ENCODE measurements at regions not wholly inside any gene's neighbourhood (a gene's known extent, or its start where the extent isn't known, plus 50 kb on each side); places are given as distances from the start of the nearest gene placed in this dataset.
"Not testable (repeated sequence)": the region's sequence is repeated elsewhere in the genome, so short reads cannot be mapped to it uniquely, and the experiment has no call there.

DNA sequence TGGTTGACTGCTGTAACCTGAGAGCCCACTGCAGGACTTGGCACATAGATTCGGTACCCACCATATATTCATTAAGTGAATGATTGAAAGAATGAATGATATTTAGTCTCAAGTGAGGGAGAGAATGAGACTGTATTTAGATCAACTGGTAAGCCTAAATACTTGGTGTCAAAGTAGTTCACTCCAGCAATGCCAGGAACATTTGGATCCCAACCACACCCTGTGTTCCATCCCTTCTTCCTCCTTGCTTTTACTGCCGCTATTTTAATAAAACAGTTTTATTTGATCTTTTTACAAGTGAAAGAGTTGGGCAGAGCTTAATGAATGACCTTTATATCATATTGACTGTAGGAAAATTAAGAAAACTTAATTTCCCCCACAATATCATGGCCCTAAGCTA, 473.6 kb upstream of the CBLB start:
- intact Hi-C loops (cut with DNase I), result no loop called here
- DNase-seq, result no peak

DNA sequence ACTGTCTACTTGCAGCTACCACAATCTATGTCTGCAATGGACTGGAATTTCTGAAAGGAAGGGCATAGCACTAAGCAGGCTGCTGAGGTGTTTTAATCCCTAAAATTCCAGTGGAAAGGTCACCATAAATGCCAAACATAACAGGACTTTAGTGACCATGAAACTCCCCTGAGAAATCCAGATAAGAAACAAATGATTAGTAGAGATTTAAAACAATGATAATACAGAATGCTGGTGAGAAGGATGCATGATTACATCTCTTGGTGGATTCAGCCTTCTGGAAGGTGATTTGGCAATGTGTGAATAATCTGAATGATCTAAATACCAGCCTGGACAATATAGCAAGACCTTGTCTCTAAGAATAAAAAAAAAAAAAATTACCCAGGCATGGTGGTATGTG, 475.0 kb upstream of the CBLB start:
- intact Hi-C loops (cut with DNase I), result no loop called here
- no peak for DNase-seq

DNA sequence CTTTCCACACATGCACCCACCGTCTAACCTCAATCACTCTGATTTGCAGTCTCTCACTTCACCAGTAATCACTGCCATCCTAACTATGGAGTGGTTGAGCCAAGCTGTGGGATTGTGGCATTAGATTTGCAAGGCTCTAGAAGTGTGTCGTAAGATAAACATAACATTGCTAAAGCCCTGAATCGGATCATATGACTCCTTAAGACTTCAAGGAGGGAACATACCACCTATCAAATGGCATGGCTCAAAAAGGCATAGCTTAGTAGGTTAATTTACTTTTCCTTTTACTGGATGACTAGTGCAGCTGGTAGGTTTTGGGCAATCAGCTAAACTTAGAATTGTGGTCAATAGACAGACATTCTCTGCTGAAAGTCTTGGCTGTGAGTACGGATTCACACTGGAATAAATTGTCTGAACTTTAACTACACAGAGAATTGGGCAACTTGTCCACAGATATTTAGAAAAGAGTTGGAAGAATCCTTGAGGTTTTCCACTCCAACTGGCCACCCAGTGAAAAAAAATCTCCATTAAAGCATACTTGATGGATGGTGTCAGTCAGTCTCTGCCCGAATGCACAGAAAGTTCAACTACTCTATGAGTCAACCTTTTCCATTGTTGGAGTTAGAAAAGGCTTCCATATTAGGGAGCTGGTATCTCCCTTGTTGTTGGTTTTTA, 476.7 kb upstream of the CBLB start:
- DNase-seq, result no peak
- intact Hi-C loops (cut with DNase I), result no loop called here

DNA sequence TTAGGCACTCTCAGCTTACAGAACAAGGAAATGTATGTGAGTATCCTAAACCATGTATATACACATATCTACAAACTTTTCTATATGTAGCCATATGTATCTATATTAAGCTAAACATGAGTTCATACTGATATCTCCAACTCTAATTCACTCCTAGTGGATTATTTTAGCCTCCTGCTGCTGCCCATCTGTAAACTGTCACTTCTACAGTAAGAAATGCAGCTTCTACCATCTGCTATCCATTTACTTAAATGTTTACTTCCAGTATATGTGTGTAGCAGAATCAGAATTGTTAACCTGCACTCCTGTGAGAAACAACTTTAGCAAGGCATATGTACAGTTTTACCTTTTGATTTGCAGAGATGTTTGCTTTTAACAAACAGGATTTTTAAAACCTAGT, 478.5 kb upstream of the CBLB start:
- intact Hi-C loops (cut with DNase I), result no loop called here
- no peak for DNase-seq

DNA sequence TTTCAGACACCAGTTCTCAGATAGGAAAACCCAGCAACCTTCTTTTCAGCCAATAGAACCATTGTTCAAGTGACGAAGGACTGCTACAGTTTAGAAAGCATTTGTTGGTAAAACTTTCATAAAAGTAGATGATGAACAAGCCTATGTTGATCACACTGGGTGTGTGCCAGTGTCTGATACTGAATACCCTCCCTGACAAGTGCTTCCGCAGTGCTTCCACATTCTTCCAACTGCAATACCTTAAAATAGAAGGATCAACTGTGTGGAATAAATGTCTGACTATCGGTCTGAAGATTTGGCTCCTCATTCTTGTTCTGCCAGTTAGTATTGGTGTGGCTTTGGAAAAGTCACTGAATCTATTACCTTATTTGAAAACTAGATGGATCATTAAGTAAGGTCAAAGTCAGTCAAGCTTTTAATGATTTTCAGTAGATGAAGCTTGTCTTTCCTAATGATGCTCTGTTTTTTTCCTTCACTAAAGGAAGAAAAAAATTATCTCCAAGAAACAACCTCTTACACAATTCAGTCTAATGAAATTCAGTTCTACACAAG, 479.4 kb upstream of the CBLB start:
- intact Hi-C loops (cut with DNase I), result no loop called here
- DNase-seq, result no peak

DNA sequence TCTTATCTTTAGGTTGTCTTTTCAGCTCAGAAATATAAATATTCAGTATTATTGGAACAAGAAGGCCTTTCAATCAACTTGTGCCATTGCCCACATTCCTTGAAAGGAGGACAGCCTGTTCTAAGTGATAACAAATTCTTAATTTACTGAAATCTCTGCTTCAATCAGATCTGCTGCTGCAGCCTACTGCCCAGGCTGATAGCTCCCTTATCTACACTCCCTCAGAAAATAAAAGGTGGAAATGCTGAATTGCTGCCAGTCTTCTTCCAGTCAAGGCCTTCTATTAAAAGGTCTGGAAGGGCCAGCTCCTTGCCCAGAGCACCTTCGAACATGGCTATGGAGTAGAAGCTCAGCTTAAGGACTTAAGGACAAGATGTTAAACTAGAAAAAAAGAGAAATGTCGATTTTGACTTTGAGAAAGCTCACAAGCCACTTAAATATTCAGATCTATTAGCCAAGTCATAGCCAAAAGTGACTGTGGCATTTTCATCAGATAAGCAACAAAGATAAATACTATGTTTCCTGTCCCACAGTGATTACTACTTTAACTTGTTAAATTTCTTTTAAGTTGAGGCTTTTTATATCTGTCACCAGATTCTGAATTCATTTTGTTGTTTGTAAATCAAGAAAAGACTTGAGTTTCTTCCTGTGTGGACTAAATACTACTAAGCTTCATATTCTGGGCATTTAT, 480.5 kb upstream of the CBLB start:
- DNase-seq, result no peak
- intact Hi-C loops (cut with DNase I), result no loop called here

DNA sequence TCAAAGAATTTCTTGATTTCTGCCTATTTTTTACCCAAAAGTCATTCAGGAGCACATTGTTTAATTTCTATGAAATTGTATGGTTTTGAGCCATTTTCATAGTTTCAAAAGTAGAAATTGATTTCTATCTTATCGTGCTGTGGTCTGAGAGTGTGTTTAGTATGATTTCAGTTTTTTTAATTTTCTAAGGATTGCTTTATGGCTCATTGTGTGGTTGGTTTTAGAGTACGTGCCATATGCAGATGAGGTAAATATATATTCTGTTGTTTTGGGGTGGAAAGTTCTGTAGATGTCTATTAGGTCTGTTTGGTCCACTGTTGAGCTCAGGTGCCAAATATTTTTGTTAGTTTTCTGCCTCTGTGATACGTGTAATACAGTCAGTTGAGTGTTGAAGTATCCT, 487.1 kb upstream of the CBLB start:
- DNase-seq, result no peak
- intact Hi-C loops (cut with DNase I), result no loop called here

DNA sequence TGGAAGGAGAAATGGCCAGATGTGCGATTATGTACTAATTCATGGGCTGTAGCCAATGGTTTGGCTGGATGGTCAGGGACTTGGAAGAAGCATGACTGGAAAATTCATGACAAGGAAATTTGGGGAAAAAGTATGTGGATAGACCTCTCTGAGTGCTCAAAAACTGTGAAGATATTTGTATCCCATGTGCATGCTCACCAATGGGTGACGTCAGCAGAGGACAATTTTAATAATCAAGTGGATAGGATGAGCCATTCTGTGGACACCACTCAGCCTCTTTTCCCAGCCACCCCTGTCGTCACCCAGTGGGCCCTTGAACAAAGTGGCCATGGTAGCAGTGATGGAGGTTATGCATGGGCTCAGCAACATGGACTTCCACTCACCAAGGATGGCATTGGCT, 490.9 kb upstream of the CBLB start:
- intact Hi-C loops (cut with DNase I), result no loop called here
- no peak for DNase-seq

DNA sequence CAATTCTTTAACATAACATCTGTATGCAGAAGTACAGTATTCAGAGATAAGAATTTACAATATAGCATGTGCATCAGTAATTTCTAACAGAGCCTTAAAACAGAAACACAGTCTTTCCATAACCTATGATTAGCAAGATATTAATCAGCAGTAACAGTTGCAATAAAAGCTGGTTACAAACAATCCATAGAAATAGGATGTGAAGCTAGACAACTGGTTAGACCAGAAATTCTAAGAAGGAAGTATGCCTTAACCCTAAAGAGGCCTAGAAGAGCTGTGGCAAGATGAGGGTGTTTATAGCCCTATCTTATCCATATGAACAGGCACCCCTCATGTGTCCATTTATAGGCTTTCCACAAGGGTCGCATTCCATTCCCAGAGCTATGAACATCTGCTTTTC, 492.1 kb upstream of the CBLB start:
- intact Hi-C loops (cut with DNase I); DNase-seq: not testable (repeated sequence)

DNA sequence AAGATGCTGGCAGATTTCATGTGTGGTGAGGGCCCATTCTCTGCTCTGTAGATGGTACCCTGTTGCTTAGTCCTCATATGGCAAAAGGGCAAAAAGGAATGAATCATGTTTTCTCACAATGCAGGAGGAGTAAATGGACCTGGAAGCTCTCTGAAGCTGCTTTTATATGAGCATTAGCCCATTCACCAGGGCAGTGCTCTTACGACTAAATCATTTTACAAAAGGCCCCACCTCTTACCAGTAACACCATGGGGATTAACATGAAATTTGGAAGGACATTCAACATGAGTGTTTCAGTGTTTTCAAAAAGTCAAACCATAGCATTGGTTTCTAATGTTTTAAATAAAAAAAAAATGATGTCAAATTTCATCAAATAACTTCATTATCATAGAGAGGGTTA, 495.7 kb upstream of the CBLB start:
- intact Hi-C loops (cut with DNase I), result no loop called here
- no peak for DNase-seq

DNA sequence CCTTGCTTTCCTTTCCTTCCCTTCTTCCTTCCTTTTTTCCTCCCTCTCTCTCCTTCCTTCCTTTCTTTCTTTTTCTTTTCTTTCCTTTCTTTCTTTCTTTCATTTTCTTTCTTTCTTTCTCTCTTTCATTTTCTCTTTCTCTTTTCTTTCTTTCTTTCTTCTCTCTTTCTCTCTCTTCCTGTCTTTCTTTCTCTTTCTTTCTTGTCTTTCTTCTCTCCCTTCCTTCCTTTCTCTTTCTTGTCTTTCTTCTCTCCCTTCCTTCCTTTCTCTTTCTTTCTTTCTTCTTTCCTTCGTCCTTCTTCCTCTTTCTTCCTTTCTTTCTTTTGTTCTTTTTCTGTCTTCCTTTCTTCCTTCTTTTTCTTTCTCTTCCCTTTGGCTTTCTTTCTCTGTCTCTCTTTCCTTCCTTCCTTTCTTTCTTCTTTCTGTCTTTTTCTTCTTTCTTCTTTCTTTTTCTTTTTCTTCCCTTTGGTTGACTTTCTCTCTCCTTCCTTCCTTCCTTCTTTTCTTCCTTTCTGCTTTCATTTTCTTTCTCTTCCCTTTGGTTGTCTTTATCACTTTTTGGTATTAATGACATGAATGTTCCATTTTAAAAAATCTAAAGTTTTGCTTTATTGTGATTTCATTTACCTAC, 496.4 kb upstream of the CBLB start:
- DNase-seq, result no peak
- intact Hi-C loops (cut with DNase I), result no loop called here

DNA sequence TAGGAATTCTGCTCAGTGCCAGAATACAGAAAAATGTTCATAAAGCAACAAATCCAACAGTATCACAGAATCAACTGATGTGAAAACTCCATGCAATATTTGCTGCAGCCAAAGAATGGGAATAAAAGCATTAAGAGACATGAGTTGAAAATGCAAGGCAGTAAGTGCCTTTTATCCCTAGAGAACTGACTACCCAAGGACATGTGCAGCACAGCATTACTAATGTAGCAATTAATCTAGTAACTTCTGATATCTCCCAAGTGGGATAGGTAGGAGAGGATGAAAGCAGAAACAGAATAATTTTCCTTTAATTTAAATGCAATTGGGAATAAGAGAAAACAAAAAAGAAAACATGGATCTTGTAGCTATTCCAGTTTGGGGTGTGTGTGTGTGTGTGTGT, 497.5 kb upstream of the CBLB start:
- intact Hi-C loops (cut with DNase I), result no loop called here
- DNase-seq, result no peak

DNA sequence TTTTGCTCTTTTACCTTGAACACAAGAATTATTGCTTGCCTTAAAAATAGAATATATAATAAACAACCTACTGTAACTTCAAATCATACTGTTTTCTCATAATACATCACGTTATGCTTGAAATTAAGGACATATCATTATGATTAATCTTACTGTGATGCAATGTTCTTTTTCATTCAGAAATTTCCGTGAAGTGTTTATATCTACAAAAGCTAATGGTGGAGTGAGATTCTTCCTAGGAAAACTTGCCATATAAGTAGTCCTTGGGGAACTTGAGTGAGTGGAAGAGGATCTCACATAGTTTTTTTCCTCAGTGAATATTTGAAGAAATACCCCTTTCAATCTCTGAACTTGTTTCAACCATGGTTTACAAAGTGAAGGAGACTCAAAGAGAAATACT, 498.7 kb upstream of the CBLB start:
- DNase-seq, result no peak
- intact Hi-C loops (cut with DNase I), result no loop called here

DNA sequence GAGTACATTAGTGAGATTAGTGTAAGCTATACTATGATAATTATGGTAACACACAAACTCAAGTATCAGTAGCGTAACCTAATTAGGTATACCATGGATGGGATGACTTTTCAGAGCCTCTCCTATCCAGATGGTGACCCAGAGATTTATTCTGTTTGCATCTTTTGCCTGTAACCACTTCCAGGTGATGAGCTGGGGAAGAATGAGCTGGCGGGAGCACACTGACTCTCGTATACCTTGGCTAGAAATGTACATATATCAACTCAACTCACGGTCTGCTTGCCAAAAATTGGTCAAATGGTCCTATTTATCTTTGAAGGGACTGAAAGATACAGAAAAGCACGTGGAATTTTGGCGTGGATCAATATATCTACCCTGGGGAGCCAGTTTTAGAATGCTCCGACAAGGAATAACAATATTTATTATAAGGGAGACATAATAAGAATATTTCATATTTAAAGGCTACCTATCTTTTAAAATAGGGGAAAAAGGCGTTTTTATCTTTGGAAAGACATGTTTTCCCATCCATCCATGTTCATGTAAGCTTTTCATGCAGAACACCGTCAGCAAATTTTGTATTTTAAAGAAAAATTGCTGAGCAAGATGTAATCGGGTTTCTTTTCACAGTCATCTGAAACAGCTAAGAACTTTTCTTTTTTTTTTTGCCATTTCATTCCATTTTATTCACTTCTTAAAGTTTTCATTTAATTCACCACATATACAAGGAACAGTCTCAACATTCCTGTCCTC, 502.6 kb upstream of the CBLB start:
- intact Hi-C loops (cut with DNase I), result no loop called here
- no peak for DNase-seq

DNA sequence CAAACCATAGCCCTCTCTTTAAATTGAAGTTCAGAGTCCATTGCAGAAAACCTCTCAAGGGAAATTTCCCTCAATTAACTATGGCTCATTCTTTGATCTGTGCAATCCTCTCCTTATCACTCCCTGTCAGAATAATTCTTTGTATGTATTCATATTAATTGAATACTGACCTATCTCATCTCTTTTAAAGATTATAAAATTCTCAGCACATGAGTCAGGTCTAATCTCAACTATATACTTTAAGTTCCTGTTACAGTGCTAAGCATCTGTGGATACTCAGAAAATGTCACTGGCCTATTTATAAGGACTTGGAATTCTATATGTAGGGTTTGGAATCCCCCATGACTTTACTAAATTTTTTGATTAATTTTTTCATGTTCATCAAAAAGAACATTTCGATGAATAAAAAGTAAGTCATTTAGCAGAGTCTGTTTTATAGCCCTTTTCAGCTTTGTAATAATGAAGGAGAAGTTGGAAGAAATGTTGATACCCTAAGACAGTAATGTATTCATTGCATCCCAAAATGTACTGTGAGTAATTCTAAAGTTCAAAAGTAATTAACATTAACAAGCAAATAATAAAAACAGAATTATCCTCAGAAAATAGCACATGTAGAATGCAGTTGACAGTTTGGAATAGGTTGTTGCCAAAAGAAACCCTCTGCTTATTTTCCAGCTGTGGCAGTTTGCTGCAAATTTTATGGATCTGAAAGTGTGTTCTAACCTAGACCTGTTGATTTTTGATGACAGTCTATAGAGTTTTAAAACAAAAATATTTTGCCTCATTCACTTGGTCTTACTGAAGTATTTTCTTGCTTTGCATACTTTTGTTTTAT, 503.4 kb upstream of the CBLB start:
- intact Hi-C loops (cut with DNase I), result no loop called here
- DNase-seq, result no peak

DNA sequence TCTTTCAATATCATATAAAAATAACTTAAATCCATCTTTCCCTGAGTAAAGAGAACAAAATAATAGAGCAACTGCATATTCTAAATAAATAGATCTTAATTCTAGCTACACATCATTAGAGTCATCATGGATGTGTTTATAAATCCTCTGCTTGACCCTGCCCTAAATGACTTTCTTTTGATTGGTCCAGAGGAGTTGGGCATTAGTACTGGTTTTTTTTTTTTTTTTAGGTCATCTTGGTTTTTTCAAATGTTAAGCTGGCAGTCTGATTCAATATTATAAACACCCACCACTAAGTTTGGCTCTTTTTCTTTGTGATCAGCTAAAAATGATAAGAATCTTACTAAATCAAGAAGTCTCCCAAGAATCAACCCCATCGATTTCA, 504.0 kb upstream of the CBLB start:
- intact Hi-C loops (cut with DNase I), result no loop called here
- DNase-seq, result no peak

DNA sequence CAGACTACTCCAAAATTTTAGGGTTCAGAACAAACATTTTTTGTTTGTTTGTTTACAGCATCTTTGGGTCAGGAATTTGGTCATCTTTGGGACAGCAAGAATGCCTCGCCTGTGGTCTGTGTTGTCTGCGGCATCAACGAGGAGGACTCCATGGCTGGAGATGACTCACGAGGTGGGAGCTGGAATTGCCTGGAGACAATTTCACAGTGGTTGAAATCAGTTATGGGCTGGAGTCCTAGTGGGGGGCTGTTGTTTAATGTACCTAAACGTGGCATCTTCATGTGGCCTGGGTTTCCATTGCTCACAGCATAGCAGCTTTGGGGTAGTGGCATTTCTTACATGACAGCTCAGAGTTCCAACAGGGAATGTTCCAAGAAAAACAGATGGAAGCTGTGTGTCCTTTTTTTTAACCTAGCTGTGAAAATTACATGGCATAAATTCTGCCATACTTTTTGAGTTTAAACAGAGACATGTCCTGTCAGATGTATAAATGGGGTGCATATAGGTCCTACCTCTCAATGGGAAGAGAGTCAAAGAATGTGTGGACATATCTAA, 507.3 kb upstream of the CBLB start:
- intact Hi-C loops (cut with DNase I), result no loop called here
- DNase-seq, result no peak

DNA sequence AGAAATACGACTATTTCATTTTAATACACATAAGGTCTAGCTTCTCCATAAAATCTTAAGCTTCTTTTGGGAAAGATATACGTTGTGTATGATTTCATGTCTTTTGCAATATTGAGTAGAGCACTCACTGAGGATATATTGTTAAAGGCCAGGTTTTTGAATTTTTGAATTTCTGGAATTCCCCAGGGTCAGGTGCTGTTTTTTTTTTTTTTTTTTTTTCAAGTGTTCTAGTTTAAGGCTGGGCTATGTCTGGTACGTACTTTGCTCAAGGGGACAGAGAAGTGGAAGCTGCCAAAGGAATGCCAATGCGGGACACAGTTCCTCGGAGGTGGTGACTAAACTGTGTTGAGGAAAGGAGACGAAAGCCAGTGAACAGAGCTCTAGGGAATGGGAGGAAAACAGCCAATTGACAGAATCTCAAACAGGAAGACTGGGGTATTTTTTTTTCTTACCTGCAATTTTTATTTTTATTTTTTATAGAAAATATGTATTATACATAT, 510.5 kb upstream of the CBLB start:
- intact Hi-C loops (cut with DNase I), result no loop called here
- DNase-seq, result no peak

DNA sequence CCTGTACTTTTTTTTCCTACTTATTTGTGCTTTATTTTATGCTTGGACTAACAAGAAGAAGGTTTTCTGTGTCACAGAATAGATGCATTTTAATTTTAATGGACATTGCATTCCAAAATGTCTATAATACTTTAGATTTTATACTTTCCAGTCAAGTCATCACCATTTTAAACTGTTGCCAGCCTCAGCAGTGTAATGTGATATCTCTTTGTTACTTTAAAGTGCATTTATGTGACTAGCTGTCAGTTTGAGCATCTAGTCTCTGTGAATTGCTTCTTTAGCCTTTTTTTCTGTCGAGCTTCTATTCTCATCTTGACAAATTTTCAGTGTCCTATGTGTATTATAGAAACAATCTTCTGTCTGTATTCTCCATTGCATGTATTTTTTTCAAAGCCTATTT, 511.4 kb upstream of the CBLB start:
- intact Hi-C loops (cut with DNase I), result no loop called here
- no peak for DNase-seq
